ENCODE measurements at regions not wholly inside any gene's neighbourhood (a gene's known extent, or its start where the extent isn't known, plus 50 kb on each side); places are given as distances from the start of the nearest gene placed in this dataset.

DNA sequence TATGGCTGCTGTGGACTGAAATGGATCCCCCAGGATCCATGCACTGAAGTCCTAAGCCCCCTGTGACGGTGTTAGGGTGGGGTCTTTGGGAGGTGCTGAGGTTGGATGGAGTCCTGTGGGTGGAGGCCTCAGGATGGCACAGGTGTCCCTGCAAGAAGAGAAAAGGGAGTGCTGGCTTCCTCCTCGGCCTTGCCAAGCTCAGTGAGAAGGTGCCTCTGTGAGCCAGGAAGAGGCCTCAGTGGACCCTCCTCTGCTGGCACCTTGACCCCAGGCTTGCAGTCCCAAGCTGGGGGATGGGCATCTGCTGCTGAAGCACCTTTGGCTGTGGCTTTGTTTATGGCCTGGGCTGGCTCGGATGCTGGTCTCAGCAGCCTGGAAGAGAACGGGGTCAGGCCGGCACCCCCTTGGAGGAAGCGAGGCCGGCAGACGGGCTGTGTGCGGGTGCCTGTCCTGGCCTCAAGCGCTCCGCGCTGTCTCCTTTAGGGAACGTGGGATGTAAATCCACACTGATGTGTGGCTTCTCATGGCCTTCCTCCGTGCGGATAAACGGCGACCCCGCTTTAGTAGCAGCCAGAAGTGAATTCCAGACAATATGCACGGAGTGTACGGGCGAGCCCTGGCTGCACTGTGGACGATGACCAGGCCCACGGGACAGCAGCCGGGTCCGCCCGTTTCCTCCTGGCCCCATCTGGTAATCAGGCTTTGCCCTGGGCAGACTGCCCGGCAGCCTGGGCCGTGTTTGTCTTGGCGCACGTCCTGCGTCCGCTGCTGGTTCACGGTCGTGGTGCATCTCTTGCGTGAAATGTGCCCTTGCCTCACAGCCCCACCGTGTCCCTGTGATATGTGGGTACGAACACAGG is 182.6 kb downstream of the ERMARD start:
- no peak for ATAC-seq

More for the DNA sequence above, 182.6 kb downstream of the ERMARD start:
- ChIA-PET POLR2A (interaction anchor here (0.7 kb wide), 1 partner anchor 42 kb away, joined by 3 read pairs; no protein-coding TSS in a partner anchor), CTCF (interaction anchor here (0.6 to 4.7 kb wide), 3 partner anchors 103 to 583 kb away, joined by 3 to 43 read pairs (median 3); no protein-coding TSS in a partner anchor)
- Mint-ChIP-seq H3K27me3 (ENCODE audit: low read depth) (peaks cover 53% of the 10 kb centered on the region), H3K4me1 (peaks cover 40% of the 10 kb centered on the region), H3K4me3 (no peak overlapping the region), H3K9me3 (peaks cover 12% of the 10 kb centered on the region), H3K36me3 (no peaks in the 10 kb centered on the region), H3K27ac (no peak overlapping the region)
- DNase-seq (ENCODE audit: low spot score), result no peak
- TF ChIP-seq NFYB (CRISPR knock-in tag; conservative IDR thresholded peaks at IDR 0.05; ENCODE audit: low read depth) (no peak), ZNF138 (CRISPR knock-in tag; conservative IDR thresholded peaks at IDR 0.05) (no peak), ZNF121 (CRISPR knock-in tag; IDR thresholded peaks at IDR 0.05) (no peak), MXD4 (CRISPR knock-in tag; IDR thresholded peaks at IDR 0.05; ENCODE audit: borderline replicate concordance) (no peak), GRHL2 (CRISPR knock-in tag; IDR thresholded peaks at IDR 0.05; ENCODE audit: insufficient replicate concordance, severe bottlenecking) (no peak), ZNF232 (CRISPR knock-in tag; IDR thresholded peaks at IDR 0.05) (no peak), ATF1 (CRISPR knock-in tag; IDR thresholded peaks at IDR 0.05) (no peak), TCF7 (CRISPR knock-in tag; IDR thresholded peaks at IDR 0.05; ENCODE audit: low read depth) (no peak), JAZF1 (CRISPR knock-in tag; IDR thresholded peaks at IDR 0.05) (no peak), ZNF416 (CRISPR knock-in tag; IDR thresholded peaks at IDR 0.05) (no peak), IRF2 (CRISPR knock-in tag; IDR thresholded peaks at IDR 0.05; ENCODE audit: borderline replicate concordance, low read depth) (no peak)
- TF ChIP-seq, protein P1, sequence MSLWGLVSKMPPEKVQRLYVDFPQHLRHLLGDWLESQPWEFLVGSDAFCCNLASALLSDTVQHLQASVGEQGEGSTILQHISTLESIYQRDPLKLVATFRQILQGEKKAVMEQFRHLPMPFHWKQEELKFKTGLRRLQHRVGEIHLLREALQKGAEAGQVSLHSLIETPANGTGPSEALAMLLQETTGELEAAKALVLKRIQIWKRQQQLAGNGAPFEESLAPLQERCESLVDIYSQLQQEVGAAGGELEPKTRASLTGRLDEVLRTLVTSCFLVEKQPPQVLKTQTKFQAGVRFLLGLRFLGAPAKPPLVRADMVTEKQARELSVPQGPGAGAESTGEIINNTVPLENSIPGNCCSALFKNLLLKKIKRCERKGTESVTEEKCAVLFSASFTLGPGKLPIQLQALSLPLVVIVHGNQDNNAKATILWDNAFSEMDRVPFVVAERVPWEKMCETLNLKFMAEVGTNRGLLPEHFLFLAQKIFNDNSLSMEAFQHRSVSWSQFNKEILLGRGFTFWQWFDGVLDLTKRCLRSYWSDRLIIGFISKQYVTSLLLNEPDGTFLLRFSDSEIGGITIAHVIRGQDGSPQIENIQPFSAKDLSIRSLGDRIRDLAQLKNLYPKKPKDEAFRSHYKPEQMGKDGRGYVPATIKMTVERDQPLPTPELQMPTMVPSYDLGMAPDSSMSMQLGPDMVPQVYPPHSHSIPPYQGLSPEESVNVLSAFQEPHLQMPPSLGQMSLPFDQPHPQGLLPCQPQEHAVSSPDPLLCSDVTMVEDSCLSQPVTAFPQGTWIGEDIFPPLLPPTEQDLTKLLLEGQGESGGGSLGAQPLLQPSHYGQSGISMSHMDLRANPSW (CRISPR knock-in tag; conservative IDR thresholded peaks at IDR 0.05; ENCODE audit: low read depth), result no peak
- TF ChIP-seq, protein P2, sequence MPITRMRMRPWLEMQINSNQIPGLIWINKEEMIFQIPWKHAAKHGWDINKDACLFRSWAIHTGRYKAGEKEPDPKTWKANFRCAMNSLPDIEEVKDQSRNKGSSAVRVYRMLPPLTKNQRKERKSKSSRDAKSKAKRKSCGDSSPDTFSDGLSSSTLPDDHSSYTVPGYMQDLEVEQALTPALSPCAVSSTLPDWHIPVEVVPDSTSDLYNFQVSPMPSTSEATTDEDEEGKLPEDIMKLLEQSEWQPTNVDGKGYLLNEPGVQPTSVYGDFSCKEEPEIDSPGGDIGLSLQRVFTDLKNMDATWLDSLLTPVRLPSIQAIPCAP (CRISPR knock-in tag; IDR thresholded peaks at IDR 0.05), result no peak
- TF ChIP-seq, protein P3, sequence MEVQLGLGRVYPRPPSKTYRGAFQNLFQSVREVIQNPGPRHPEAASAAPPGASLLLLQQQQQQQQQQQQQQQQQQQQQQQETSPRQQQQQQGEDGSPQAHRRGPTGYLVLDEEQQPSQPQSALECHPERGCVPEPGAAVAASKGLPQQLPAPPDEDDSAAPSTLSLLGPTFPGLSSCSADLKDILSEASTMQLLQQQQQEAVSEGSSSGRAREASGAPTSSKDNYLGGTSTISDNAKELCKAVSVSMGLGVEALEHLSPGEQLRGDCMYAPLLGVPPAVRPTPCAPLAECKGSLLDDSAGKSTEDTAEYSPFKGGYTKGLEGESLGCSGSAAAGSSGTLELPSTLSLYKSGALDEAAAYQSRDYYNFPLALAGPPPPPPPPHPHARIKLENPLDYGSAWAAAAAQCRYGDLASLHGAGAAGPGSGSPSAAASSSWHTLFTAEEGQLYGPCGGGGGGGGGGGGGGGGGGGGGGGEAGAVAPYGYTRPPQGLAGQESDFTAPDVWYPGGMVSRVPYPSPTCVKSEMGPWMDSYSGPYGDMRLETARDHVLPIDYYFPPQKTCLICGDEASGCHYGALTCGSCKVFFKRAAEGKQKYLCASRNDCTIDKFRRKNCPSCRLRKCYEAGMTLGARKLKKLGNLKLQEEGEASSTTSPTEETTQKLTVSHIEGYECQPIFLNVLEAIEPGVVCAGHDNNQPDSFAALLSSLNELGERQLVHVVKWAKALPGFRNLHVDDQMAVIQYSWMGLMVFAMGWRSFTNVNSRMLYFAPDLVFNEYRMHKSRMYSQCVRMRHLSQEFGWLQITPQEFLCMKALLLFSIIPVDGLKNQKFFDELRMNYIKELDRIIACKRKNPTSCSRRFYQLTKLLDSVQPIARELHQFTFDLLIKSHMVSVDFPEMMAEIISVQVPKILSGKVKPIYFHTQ (CRISPR knock-in tag; IDR thresholded peaks at IDR 0.05), result no peak
- TF ChIP-seq, protein P4, sequence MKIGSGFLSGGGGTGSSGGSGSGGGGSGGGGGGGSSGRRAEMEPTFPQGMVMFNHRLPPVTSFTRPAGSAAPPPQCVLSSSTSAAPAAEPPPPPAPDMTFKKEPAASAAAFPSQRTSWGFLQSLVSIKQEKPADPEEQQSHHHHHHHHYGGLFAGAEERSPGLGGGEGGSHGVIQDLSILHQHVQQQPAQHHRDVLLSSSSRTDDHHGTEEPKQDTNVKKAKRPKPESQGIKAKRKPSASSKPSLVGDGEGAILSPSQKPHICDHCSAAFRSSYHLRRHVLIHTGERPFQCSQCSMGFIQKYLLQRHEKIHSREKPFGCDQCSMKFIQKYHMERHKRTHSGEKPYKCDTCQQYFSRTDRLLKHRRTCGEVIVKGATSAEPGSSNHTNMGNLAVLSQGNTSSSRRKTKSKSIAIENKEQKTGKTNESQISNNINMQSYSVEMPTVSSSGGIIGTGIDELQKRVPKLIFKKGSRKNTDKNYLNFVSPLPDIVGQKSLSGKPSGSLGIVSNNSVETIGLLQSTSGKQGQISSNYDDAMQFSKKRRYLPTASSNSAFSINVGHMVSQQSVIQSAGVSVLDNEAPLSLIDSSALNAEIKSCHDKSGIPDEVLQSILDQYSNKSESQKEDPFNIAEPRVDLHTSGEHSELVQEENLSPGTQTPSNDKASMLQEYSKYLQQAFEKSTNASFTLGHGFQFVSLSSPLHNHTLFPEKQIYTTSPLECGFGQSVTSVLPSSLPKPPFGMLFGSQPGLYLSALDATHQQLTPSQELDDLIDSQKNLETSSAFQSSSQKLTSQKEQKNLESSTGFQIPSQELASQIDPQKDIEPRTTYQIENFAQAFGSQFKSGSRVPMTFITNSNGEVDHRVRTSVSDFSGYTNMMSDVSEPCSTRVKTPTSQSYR (CRISPR knock-in tag; IDR thresholded peaks at IDR 0.05), result no peak
- TF ChIP-seq, protein P5, sequence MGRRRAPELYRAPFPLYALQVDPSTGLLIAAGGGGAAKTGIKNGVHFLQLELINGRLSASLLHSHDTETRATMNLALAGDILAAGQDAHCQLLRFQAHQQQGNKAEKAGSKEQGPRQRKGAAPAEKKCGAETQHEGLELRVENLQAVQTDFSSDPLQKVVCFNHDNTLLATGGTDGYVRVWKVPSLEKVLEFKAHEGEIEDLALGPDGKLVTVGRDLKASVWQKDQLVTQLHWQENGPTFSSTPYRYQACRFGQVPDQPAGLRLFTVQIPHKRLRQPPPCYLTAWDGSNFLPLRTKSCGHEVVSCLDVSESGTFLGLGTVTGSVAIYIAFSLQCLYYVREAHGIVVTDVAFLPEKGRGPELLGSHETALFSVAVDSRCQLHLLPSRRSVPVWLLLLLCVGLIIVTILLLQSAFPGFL (CRISPR knock-in tag; IDR thresholded peaks at IDR 0.05; ENCODE audit: borderline replicate concordance), result no peak
- TF ChIP-seq, protein P6, sequence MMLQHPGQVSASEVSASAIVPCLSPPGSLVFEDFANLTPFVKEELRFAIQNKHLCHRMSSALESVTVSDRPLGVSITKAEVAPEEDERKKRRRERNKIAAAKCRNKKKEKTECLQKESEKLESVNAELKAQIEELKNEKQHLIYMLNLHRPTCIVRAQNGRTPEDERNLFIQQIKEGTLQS (CRISPR knock-in tag; conservative IDR thresholded peaks at IDR 0.05), result no peak
- TF ChIP-seq, protein P7, sequence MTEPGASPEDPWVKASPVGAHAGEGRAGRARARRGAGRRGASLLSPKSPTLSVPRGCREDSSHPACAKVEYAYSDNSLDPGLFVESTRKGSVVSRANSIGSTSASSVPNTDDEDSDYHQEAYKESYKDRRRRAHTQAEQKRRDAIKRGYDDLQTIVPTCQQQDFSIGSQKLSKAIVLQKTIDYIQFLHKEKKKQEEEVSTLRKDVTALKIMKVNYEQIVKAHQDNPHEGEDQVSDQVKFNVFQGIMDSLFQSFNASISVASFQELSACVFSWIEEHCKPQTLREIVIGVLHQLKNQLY (CRISPR knock-in tag; IDR thresholded peaks at IDR 0.05), result no peak
- TF ChIP-seq, protein P8, sequence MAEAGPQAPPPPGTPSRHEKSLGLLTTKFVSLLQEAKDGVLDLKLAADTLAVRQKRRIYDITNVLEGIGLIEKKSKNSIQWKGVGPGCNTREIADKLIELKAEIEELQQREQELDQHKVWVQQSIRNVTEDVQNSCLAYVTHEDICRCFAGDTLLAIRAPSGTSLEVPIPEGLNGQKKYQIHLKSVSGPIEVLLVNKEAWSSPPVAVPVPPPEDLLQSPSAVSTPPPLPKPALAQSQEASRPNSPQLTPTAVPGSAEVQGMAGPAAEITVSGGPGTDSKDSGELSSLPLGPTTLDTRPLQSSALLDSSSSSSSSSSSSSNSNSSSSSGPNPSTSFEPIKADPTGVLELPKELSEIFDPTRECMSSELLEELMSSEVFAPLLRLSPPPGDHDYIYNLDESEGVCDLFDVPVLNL (CRISPR knock-in tag; IDR thresholded peaks at IDR 0.05; ENCODE audit: borderline replicate concordance, low read depth), result no peak

Data from WTC11 (cell line).